Mesenchymal stem cell (in vitro differentiated cells and primary cell): ENCODE measurements at regions not wholly inside any gene's neighbourhood (a gene's known extent, or its start where the extent isn't known, plus 50 kb on each side); places are given as distances from the start of the nearest gene placed in this dataset.
A peak's percentile ranks its signal among the peaks of the same experiment; 100 is the strongest.

Source experiments
- DNase-seq: peaks from one replicate; pipeline ENCODE4 v3.0.0-alpha.2; 2013
- H2AFZ ChIP-seq: one replicate; pipeline ENCODE4 v1.6.1; 2013; ENCODE audit warnings: low read depth, mild to moderate bottlenecking, control low read depth, inconsistent platforms, low read length, moderate library complexity
- H2AK5ac ChIP-seq: 2 replicates; pipeline ENCODE4 v1.6.1; 2013; ENCODE audit warnings: low read length, moderate library complexity, mild to moderate bottlenecking, inconsistent platforms; ENCODE audit not compliant: severe bottlenecking
- H2BK120ac ChIP-seq: one replicate; pipeline ENCODE4 v1.6.1; 2013; ENCODE audit warnings: low read depth, mild to moderate bottlenecking, inconsistent platforms, low read length, moderate library complexity
- H2BK12ac ChIP-seq, 2 experiments: one replicate each; pipeline ENCODE4 v1.6.1; 2013; ENCODE audit warnings: inconsistent platforms in 2 of 2, low read length in 2 of 2, mild to moderate bottlenecking in 2 of 2, moderate library complexity in 2 of 2, control low read depth in 1 of 2
- H2BK15ac ChIP-seq: one replicate; pipeline ENCODE4 v1.6.1; 2013; ENCODE audit warnings: mild to moderate bottlenecking, low read depth, inconsistent platforms; ENCODE audit not compliant: poor library complexity, severe bottlenecking
- H2BK5ac ChIP-seq: 2 replicates; pipeline ENCODE4 v1.6.1; 2013; ENCODE audit warnings: low read depth, mild to moderate bottlenecking, low read length, control low read depth, inconsistent platforms; ENCODE audit not compliant: poor library complexity, severe bottlenecking
- H3K14ac ChIP-seq, 2 experiments: one replicate each; pipeline ENCODE4 v1.6.1; 2013; ENCODE audit warnings: inconsistent platforms in 2 of 2, low read length in 2 of 2, control low read depth in 1 of 2, mild to moderate bottlenecking in 1 of 2, moderate library complexity in 1 of 2
- H3K18ac ChIP-seq, 2 experiments: one replicate each; pipeline ENCODE4 v1.6.1; 2013; ENCODE audit warnings: inconsistent platforms in 2 of 2, low read length in 2 of 2, control low read depth in 1 of 2, low read depth in 1 of 2, mild to moderate bottlenecking in 1 of 2
- H3K23ac ChIP-seq, 2 experiments: one replicate each; pipeline ENCODE4 v1.6.1; 2013; ENCODE audit warnings: inconsistent platforms in 2 of 2, low read length in 2 of 2, mild to moderate bottlenecking in 2 of 2, moderate library complexity in 2 of 2, control low read depth in 1 of 2
- H3K27ac ChIP-seq: 2 replicates; pipeline ENCODE4 v1.5.1; 2013; ENCODE audit warnings: mild to moderate bottlenecking, moderate library complexity, low read length, control low read depth, inconsistent platforms; ENCODE audit not compliant: poor library complexity, severe bottlenecking
- H3K27me3 ChIP-seq, 2 experiments: 2 replicates each; pipeline versions ENCODE4 v1.6.1 to v1.7.0; 2013; ENCODE audit warnings: low read length in 2 of 2, mild to moderate bottlenecking in 2 of 2, moderate library complexity in 2 of 2, control low read depth in 1 of 2, inconsistent platforms in 1 of 2; ENCODE audit not compliant: control insufficient read depth in 1 of 2, insufficient read depth in 1 of 2
- H3K36me3 ChIP-seq, 2 experiments: 2 replicates each; pipeline versions ENCODE4 v1.6.1 to v1.7.0; 2013; ENCODE audit warnings: low read length in 2 of 2, control low read depth in 1 of 2, inconsistent platforms in 1 of 2, low read depth in 1 of 2, mild to moderate bottlenecking in 1 of 2; ENCODE audit not compliant: insufficient read depth in 2 of 2, control insufficient read depth in 1 of 2
- H3K4ac ChIP-seq, 2 experiments: one replicate each; pipeline ENCODE4 v1.6.1; 2013; ENCODE audit warnings: inconsistent platforms in 2 of 2, low read length in 2 of 2, mild to moderate bottlenecking in 2 of 2, moderate library complexity in 2 of 2, control low read depth in 1 of 2, low read depth in 1 of 2
- H3K4me1 ChIP-seq: 2 replicates; pipeline ENCODE4 v1.6.1; 2013; ENCODE audit warnings: low read depth, low read length, control low read depth; ENCODE audit not compliant: control insufficient read depth, insufficient read depth
- H3K4me2 ChIP-seq: 2 replicates; pipeline ENCODE4 v1.6.1; 2013; ENCODE audit warnings: low read length, mild to moderate bottlenecking, inconsistent platforms; ENCODE audit not compliant: poor library complexity, severe bottlenecking
- H3K4me3 ChIP-seq, 2 experiments: 2 replicates each; pipeline versions ENCODE4 v1.5.1 to v1.7.0; 2013; ENCODE audit warnings: low read length in 2 of 2, mild to moderate bottlenecking in 2 of 2, control low read depth in 1 of 2, low read depth in 1 of 2; ENCODE audit not compliant: insufficient read depth in 1 of 2
- H3K79me1 ChIP-seq: replicated peaks from 2 replicates; pipeline ENCODE4 v1.6.1; 2013; ENCODE audit warnings: mild to moderate bottlenecking, control low read depth, low read length, inconsistent platforms; ENCODE audit not compliant: poor library complexity, severe bottlenecking
- H3K9ac ChIP-seq: 2 replicates; pipeline ENCODE4 v1.7.0; 2013; ENCODE audit warnings: mild to moderate bottlenecking, low read length, moderate library complexity
- H3K9me3 ChIP-seq: 2 replicates; pipeline ENCODE4 v1.7.0; 2013; ENCODE audit warnings: mild to moderate bottlenecking, low read length; ENCODE audit not compliant: control insufficient read depth
- H4K8ac ChIP-seq: one replicate; pipeline ENCODE4 v1.6.1; 2013; ENCODE audit warnings: inconsistent platforms, mild to moderate bottlenecking, low read length, moderate library complexity
- H4K91ac ChIP-seq: one replicate; pipeline ENCODE4 v1.6.1; 2013; ENCODE audit warnings: mild to moderate bottlenecking, low read length, inconsistent platforms
- WGBS: methylation state at CpG from one replicate; pipeline ENCODE4 v1.1.7; 2013; ENCODE audit warnings: mixed read lengths; 5-methylcytosine and 5-hydroxymethylcytosine counted together

- Histone ChIP-seq H3K79me1 (no peaks in the 10 kb centered on the region), H3K23ac (no peak overlapping the region), H3K4ac (no peak overlapping the region), H2AK5ac (no peak overlapping the region), H3K14ac (no peak overlapping the region), H3K4me3 (no peak overlapping the region), H3K4me2 (no peak overlapping the region), H2BK5ac (no peak overlapping the region), H3K27me3 (no peaks in the 10 kb centered on the region), H3K27ac (no peak overlapping the region), H4K91ac (no peak overlapping the region), H3K18ac (no peak overlapping the region), H2AFZ (no peak overlapping the region), H3K4me1 (no peaks in the 10 kb centered on the region), H4K8ac (no peak overlapping the region), H2BK15ac (no peak overlapping the region), H3K9ac (no peak overlapping the region), H3K36me3 (no peaks in the 10 kb centered on the region), H2BK12ac (no peak overlapping the region), H3K9me3 (peaks cover 8% of the 10 kb centered on the region), H2BK120ac (no peak overlapping the region)
- no peak for DNase-seq
- WGBS, result 82% methylated on average over 2 of the region's 2 CpGs
Observed at GRCh38 chr3:166060789-166061479, 223.7 kb upstream of the BCHE start.

- WGBS, result 69% methylated on average over 5 of the region's 5 CpGs
- no peak overlapping the region for H3K9ac ChIP-seq
- peaks cover 16% of the 10 kb centered on the region for H3K9me3 ChIP-seq
Observed at GRCh38 chr3:166052440-166052839, 215.2 kb upstream of the BCHE start.

GRCh38 chr3:166029507-166029906 is 192.3 kb upstream of the BCHE start:
- Histone ChIP-seq H2BK15ac (no peak overlapping the region), H3K18ac (no peak overlapping the region), H3K4ac (no peak overlapping the region), H3K27me3 (no peaks in the 10 kb centered on the region), H2AFZ (no peak overlapping the region), H2BK5ac (no peak overlapping the region), H3K23ac (no peak overlapping the region), H3K9me3 (no peaks in the 10 kb centered on the region), H3K4me3 (no peak overlapping the region), H2AK5ac (no peak overlapping the region), H2BK12ac (no peak overlapping the region), H3K4me1 (no peaks in the 10 kb centered on the region), H3K9ac (no peak overlapping the region), H3K79me1 (no peaks in the 10 kb centered on the region), H3K27ac (no peak overlapping the region), H3K14ac (peak overlapping the region in 1 of 2 experiments; percentile 57), H4K91ac (no peak overlapping the region), H3K4me2 (no peak overlapping the region), H4K8ac (no peak overlapping the region), H2BK120ac (no peak overlapping the region), H3K36me3 (no peaks in the 10 kb centered on the region)
- WGBS, result 59% methylated on average over 3 of the region's 3 CpGs
- no peak for DNase-seq

More at GRCh38 chr3:166052440-166052839, 215.2 kb upstream of the BCHE start:
- H2AK5ac ChIP-seq, result no peak overlapping the region
- H3K4me1 ChIP-seq, result no peaks in the 10 kb centered on the region
- H2AFZ ChIP-seq, result no peak overlapping the region
- H4K91ac ChIP-seq, result no peak overlapping the region
- no peak overlapping the region for H4K8ac ChIP-seq
- H3K23ac ChIP-seq, result no peak overlapping the region
- no peak overlapping the region for H2BK120ac ChIP-seq
- H3K79me1 ChIP-seq, result no peaks in the 10 kb centered on the region
- H3K36me3 ChIP-seq, result no peaks in the 10 kb centered on the region
- no peak overlapping the region for H3K18ac ChIP-seq
- H2BK12ac ChIP-seq, result no peak overlapping the region
- no peak overlapping the region for H3K4me2 ChIP-seq
- H3K4ac ChIP-seq, result no peak overlapping the region
- H3K27ac ChIP-seq, result no peak overlapping the region
- H2BK15ac ChIP-seq, result no peak overlapping the region
- DNase-seq, result no peak
- H3K27me3 ChIP-seq, result no peaks in the 10 kb centered on the region
- H3K14ac ChIP-seq, result no peak overlapping the region
- no peak overlapping the region for H2BK5ac ChIP-seq
- H3K4me3 ChIP-seq, result no peak overlapping the region

GRCh38 chr3:166013073-166013679 is 176.0 kb upstream of the BCHE start:
- WGBS, result 14% methylated on average over 1 of the region's 1 CpG
- no peak overlapping the region for H2AFZ ChIP-seq
- H3K79me1 ChIP-seq, result no peaks in the 10 kb centered on the region
- H2BK12ac ChIP-seq, result no peak overlapping the region
- H2AK5ac ChIP-seq, result no peak overlapping the region
- no peaks in the 10 kb centered on the region for H3K9me3 ChIP-seq
- H3K27me3 ChIP-seq, result no peaks in the 10 kb centered on the region
- no peak overlapping the region for H3K4me3 ChIP-seq
- H3K4me2 ChIP-seq, result no peak overlapping the region
- H3K4ac ChIP-seq, result no peak overlapping the region
- no peak overlapping the region for H2BK120ac ChIP-seq
- DNase-seq, result peak; percentile 51
- H3K23ac ChIP-seq, result no peak overlapping the region
- no peak overlapping the region for H3K14ac ChIP-seq
- H2BK5ac ChIP-seq, result no peak overlapping the region
- no peak overlapping the region for H3K18ac ChIP-seq
- no peaks in the 10 kb centered on the region for H3K4me1 ChIP-seq
- no peak overlapping the region for H3K9ac ChIP-seq
- no peak overlapping the region for H4K91ac ChIP-seq
- no peak overlapping the region for H3K27ac ChIP-seq
- H4K8ac ChIP-seq, result no peak overlapping the region
- H3K36me3 ChIP-seq, result no peaks in the 10 kb centered on the region
- no peak overlapping the region for H2BK15ac ChIP-seq
